ENCODE measurements at regions not wholly inside any gene's neighbourhood (a gene's known extent, or its start where the extent isn't known, plus 50 kb on each side); places are given as distances from the start of the nearest gene placed in this dataset.

DNA sequence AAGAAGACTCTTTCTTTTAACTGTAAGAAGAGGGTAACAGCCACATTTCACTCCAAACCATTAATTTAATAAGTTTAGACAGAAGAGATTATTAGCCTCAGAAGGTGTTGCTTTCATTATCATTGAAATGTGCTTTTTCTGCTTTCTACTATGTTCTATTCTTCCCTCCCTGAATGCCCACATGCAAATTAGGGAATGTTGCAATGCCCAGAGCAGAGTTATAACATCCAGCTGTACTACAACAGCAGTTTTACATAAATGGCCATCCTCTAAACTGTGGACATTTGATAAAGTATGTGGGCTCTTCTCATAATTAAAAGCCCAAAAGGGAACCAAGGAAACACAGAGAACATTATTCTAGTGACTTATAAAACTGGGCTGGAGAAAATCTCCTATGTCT is 82.2 kb upstream of the SOD1 start:
- TF ChIP-seq, protein P1, sequence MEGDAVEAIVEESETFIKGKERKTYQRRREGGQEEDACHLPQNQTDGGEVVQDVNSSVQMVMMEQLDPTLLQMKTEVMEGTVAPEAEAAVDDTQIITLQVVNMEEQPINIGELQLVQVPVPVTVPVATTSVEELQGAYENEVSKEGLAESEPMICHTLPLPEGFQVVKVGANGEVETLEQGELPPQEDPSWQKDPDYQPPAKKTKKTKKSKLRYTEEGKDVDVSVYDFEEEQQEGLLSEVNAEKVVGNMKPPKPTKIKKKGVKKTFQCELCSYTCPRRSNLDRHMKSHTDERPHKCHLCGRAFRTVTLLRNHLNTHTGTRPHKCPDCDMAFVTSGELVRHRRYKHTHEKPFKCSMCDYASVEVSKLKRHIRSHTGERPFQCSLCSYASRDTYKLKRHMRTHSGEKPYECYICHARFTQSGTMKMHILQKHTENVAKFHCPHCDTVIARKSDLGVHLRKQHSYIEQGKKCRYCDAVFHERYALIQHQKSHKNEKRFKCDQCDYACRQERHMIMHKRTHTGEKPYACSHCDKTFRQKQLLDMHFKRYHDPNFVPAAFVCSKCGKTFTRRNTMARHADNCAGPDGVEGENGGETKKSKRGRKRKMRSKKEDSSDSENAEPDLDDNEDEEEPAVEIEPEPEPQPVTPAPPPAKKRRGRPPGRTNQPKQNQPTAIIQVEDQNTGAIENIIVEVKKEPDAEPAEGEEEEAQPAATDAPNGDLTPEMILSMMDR (IDR thresholded peaks at IDR 0.05), result no peak
- no peak for TF ChIP-seq POLR2A (IDR thresholded peaks at IDR 0.05)

Measured in lower leg skin (tissue), 3 donors.